ENCODE measurements at regions not wholly inside any gene's neighbourhood (a gene's known extent, or its start where the extent isn't known, plus 50 kb on each side); places are given as distances from the start of the nearest gene placed in this dataset.

DNA sequence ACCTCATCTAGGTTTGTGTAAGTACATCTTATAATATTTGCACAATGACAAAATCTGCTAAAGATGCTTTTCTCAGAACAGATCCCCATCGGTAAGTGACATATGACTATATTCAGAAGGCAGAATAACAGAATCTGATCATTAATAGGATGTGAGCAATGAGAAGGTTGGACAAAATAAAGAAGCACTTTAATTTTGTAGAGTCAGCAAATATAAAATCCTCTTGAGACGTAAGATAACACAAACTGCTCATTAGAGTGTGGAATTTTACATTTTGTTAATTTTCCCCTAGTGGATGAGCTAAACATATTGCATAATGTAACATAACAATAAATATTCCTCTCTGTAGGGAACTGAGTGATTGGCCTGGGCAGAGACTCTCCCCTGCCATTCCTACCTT, 658.4 kb upstream of the ZP4 start:
- DNase-seq (ENCODE audit: low spot score) = no peak

DNA sequence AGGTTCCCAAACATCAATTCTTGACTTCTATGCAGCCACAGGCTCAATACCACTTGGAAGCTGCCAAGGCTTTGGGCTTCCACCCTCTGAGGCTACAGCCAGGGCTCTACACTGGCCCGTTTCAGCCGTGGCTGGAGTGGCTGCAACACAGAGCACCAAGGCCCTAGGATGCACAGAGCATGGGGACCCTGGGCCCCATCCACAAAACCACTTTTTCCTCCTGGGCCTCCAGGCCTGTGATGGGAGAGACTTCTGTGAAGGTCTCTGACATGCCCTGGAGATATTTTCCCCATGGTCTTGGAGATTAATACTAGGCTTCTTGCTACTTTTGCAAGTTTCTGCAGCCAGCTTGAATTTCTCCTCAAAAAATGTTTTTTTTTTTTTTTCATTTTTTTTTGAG, 655.4 kb upstream of the ZP4 start:
- no peak for DNase-seq (ENCODE audit: low spot score)

DNA sequence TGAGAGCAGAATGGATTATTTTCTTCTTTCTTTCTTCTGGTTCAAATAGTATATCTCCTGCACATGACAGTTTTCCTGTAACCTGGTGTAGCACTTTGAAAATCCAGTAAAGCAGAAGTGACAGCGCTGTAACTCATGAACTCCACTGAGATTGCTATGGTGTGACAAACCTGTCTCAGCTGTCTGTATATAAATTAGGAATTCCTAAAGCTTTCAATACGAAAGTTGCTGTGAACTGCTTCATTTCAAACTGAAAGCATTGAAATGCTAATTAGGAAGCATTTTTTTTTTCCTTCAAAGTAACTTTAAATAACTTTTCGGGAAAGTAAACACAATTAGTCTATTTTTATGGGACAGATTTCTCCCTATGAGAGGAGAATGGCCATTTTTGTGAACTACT, 646.9 kb upstream of the ZP4 start:
- DNase-seq (ENCODE audit: low spot score) = no peak

DNA sequence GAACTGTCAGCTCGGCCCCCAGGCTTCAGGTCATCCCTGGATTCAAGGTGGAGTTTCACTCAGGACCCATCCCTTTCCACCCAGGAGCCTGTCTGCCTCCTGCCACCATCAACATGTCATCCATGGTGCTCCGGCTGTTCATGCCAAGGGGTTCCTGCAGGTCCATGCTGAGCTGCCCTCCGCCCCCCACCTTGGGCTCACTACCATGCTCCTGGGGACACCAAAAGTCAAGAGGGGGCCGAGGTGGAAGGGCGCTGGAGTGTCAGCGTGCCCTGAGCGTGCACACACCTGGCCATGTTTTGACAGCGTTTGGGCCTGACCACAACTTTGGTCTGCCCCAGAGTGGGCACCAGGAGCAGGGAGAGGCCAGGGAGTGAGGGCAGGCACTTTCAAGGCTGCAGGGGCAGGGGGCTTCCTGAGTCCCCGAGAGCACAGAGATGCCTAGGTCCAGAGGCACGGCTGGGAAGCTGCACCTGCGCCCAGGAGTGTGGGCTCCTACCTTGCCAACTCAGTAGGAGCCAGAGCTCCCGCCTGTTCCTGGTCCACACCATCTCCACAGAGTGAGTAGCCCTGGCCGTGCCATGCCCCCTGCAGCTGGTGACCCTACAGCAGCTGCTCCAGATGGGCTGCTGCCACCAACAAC, 639.6 kb upstream of the ZP4 start:
- DNase-seq (ENCODE audit: low spot score) = no peak

DNA sequence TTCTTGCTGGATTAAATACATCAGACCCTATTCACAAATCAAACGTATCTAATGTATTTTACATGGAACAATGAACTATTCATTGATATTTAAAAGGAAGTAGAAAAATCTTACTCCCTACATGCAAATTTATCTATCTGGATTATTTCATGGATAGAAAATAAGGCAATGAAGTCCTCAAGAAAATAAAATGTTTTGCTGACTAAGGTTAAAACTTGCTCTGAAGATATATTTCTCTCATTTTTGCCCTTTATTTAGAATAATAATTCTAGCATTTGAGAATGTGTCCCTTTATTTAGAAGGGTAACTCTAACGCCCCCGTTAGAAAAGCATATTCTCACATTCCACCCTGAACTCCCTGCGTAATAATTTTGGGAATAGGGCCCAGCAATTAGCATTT, 627.0 kb upstream of the ZP4 start:
- no peak for DNase-seq (ENCODE audit: low spot score)

DNA sequence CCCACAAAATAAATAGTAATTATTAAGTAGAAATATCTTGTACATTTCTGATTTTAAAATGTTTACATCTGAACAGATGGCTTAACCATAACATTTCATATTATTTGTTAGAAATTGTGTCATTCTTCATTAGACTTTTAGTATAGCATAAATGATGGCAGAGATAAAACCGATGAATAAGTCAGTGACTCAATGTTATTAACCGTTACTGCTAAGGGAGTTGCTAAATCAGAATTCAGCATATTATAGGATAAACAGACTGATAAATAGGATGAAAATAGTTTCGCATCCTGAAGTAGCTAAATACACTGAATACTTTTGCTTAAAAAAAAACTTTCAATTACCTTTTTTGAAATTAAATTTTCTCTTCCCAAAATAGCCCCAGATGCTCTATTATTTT, 610.6 kb upstream of the ZP4 start:
- no peak for DNase-seq (ENCODE audit: low spot score)

DNA sequence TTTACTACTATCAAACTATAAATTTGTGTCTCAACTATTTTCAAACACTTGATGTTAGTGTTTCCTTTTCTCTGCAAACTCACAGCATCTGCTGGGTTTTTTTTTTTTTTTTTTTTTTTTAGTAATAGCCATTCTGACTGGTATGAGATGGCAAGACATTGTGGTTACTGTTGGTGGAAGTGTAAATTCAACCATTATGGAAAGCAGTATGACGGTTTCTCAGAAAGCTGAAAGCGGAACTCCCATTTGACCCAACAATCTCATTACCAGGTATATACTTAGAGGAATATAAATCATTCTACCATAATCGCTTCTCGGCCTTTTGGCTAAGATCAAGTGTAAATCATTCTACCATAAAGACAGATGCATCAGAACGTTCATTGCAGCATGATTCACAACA, 608.3 kb upstream of the ZP4 start:
- no peak for DNase-seq (ENCODE audit: low spot score)

DNA sequence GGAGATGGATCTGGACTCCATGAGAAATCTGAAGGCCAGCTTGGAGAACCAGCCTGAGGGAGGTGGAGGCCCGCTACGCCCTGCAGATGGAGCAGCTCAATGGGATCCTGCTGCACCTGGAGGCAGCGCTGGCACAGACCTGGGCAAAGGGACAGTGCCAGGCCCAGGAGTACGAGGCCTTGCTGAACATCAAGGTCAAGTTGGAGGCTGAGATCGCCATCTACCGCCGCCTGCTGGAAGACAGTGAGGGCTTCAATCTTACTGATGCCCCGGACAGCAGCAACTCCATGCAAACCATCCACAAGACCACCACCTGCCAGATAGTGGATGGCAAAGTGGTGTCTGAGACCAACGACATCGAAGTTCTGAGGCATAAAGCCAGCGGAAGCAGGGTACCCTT, 601.5 kb upstream of the ZP4 start:
- no peak for DNase-seq (ENCODE audit: low spot score)

DNA sequence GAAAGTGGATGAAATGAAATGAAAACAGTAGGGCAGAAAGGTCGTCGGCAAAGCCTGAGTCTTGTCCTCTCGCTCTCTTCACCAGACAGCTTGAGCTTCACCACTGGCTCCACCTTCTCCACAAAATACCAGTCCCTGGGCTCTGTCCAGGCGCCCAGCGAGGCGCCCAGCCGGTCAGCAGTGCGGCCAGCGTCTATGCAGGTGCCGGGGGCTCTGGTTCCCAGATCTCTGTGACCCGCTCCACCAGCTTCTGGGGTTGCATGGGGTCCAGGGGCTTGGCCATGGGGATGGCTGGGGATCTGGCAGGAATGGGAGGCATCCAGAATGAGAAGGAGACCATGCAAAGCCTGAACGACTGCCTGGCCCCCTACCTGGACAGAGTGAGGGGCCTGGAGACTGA, 600.5 kb upstream of the ZP4 start:
- no peak for DNase-seq (ENCODE audit: low spot score)

DNA sequence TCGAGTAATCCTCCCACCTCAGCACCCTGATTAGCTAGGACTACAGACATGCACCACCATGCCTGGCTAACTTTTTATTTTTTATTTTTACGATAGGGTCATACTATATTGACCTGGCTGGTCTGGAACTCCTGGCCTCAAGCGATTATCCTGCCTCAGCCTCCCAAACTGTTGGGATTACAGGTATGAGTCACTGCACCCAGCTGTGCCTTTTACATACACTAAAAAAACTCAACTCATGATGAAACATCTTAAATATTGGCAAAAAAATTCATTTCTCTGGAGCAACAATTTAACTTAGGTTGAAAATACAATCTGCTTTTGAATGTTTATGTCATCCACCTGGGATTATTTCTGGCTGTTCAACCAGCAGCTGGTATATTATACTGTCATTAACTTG, 598.3 kb upstream of the ZP4 start:
- no peak for DNase-seq (ENCODE audit: low spot score)

DNA sequence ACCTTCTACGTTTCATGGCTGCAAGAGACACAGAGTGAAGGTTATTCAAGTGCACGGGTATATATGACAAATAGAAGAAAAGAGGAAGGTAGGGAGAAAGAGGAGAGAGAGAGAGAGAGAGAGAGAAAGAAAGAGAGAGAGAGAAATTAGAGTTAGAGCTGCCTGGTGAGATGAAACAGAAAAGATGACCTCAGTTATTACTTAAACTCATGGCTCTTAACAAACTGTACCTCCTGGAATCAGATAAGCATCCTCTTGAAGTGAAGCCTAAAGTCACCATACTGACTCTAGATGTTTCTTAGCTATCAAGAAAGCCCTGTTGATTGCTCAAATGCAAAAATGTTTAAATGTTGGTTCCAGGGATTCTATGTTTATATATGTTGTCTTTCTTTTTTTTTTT, 597.7 kb upstream of the ZP4 start:
- no peak for DNase-seq (ENCODE audit: low spot score)

DNA sequence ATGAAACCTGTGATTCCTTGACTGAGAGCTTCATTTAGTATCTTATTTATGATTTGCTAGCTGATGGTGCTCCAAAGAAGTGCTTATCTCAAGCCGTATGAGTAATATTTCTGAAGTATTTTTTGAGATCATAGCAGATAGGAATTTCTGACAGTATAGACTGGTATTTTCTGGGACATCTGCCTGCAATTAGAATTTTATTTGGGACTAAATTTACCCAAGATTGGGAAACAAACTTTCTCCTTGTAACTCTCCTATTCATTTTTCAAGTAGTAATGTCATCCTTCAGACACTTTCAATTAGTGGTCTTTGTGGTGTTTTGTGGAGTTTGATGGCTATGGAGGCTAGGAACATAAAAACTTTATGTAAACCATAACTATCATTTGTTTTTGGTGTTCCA, 597.2 kb upstream of the ZP4 start:
- no peak for DNase-seq (ENCODE audit: low spot score)

DNA sequence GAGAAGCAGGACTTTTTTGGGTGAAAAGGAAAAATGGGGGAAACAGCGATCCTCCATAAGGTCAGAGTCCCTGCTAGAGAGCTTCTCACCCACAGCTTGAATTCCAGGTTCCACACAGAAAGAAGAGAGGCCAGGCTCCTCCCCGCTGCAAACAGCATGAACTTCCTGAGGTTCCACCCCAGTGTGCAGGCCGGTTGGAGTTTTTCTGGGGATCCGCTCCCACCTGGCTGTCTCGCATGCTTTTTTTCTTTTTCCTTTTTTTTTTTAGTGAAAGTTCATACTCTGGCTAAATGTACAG, 595.1 kb upstream of the ZP4 start:
- DNase-seq (ENCODE audit: low spot score) = no peak

DNA sequence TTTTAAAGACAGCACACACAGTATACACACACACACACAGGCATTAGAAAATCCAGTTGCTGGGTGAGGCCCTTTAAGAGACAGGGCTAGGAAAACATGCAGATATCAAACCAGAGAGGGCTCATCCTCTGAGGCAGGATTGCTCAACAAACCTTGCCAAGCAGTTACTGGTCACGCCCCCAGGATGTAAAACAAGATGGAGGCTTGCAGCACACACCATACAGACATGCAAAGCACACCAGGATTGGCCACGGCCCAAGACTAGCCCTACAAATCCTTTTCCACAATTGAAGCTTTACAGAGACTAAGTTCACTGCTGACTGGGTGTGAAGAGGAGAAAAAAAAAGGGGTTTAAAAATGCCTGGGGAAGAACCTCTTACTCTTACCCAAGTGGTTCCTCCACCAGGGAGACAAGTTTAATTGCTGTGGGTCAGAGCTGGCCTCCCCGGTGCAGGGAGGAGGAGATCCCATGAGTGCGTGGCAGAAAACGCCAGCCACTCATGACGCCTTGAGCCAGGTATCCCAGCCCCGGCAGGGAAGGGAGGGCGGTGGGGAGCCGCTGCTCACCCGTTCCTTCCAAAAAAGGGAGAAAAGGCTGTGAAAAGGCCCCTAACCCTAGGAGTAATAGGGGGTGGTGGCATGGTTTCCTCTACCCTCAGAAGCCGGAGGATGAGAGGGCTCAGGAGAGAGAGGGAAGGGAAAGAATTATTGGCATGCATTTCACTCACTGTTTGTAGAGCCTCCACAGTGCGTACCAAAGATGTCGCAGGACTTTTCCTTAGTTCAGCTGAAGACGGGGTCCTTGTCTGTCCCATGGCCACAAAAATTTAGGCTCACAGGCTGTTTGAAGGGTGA, 594.6 kb upstream of the ZP4 start:
- DNase-seq (ENCODE audit: low spot score) = no peak

DNA sequence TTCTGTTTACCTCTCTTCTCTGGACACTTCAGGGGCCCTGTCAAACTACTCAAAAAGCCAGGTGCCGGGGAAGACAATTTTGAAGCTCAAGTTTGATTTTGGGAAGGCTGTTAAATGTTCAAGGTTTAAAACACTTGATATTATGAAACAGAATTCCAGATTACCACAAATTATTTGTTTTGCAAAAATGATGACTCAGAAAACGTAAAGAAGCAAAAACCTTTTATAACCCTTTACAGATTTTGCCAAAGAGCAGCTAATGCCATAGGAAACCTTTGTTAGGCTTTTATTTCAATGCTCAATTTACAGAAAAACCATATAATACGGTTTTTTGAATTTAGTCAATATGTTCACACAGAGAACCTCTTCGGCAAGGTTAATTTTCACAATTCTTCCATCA, 593.4 kb upstream of the ZP4 start:
- no peak for DNase-seq (ENCODE audit: low spot score)

DNA sequence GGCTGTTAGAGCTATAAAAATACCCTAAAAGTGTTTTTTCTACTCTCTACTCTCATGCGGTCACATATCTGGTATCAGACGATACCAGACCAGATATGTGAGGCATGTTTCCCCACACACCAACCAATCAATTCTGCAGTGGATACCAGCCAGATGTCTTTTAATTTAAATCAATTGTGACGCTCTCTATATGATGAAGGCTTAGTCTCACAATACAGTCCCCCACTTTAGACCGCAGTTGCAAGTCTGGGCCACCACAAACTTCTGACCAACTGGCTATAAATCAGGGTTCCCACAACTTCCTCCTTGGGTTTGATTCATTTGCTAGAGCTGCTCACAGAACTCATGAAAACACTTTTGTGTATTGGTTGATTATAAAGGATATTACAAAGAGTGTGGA, 586.1 kb upstream of the ZP4 start:
- no peak for DNase-seq (ENCODE audit: low spot score)

DNA sequence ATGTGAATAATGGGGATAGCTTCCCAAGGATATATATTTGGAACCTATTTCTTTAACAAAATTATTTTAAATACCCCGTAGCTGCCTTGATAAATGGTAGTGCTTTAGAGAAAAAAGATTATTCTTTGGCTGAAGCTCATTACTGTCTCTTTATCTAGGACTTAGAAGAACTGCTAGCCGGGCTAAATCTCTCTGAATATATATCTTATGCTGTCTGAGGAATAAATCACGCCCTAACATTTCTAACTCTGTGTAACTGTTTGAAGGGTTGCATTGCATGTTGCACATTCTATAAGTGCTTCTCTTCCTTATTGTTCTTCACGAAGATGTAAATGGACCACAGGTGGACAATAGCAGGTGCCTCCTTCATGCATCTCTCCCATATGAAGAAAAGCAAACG, 585.0 kb upstream of the ZP4 start:
- DNase-seq (ENCODE audit: low spot score) = no peak

DNA sequence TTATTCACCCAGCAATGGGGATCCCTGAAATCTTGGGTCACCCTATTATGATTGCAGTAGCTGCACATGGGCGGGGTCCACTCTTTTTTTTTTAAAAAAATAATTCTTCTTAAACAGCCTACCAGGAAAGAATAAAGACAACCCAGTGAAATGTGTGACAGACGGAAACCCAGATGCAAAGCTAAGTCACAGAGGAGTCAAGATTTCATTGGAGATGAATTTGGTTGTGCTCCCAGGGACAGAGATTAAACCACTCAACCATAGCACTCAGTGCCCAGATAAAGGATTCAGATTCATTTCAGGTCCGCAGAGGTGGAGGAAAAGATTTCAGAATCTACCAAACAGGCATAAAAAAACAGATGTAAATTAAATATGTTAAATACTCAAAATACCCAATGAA, 583.5 kb upstream of the ZP4 start:
- no peak for DNase-seq (ENCODE audit: low spot score)

DNA sequence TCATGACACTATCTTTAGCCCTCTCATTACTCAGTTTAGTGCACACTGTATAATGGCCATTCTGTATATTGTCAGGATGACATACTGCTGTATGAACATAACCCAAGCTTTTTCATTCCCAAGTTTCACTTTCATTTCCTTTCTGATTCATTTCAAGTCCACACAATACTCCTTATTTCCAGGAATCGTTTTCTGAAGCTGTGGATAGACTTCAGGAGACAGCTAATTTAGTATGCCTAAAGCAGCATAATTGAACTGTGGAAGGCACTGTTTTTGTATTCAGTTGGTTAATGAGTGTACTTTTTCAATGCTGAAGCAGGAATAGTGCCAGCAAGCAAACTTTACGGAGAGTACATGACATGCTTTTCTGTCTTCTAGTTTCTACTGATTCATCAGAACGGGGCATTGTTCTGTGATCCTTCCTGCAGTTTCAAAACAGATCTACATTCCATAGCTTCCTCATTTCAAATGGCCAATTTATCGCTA, 578.5 kb upstream of the ZP4 start:
- no peak for DNase-seq (ENCODE audit: low spot score)

DNA sequence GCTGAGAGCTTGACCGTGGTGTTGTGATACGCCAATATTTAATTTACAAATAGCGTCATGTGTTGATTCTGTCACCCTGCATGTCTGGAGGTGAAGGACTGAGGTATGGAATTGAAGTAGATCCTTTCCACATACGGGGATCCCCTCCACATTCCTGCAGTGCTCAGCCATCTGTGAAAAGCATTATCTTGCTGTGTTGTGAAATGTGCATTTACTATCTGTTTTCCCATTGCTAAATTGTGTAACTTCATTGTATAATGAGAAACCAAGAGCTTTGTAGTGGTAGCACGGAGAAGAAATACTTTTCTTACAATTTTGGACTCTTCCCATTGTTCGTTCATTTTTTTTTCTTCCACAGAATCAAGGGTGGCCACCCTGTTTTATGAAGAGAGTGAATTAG, 577.3 kb upstream of the ZP4 start:
- no peak for DNase-seq (ENCODE audit: low spot score)

DNA sequence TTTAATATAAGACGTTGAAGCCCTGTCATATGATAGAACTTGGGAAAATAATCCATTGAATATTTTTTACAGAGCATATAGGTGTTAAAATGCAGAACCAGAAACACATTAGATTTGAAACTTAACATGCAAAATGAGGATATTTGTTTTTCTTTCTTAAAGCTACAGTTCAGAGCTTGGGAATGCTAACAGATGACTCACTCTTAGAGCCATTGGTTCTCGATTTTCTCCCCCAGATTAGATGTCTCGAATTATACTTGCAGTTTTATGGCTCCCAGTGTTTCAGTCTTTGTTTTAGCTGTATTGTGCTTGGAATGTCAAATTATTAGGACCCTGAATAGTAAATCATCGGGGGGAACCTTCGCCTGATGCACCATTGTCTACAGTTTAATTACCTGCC, 575.7 kb upstream of the ZP4 start:
- no peak for DNase-seq (ENCODE audit: low spot score)

DNA sequence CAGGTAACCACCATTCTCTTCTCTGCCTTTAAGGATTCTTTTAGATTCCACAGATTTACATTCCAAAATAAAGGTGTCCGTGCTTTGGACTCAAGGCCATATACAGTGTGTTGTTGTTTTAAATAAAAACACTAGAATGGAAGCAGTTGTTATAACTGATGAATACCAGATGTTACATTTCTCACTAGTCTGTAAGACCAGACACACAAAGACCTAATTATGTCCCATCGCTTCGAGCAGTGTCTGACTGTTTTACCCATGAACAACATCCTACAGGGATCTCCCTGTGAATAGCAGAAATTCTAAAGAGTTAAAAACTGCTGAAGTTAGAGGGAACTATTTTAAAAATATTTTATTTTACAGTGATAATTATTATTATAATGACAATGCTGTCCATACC, 574.7 kb upstream of the ZP4 start:
- no peak for DNase-seq (ENCODE audit: low spot score)

DNA sequence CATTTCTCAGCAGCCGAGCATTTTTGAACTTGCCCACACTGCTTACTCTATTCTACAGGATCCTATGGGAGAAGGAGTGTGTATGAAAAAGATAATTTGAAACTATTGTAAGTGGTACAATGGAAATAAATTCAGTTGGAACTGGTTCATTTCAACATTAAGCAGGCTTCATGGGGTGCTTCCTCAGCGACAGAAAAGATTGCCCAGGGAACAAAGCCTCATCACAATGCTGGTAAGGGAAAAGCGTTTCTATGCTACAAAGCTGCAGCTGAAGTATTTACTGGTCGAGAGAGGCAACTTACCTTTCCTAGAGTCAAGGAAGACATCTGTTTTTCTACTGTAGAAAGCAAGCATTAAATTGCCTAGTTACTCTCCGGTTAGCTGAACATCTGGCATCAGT, 568.2 kb upstream of the ZP4 start:
- DNase-seq (ENCODE audit: low spot score) = no peak

DNA sequence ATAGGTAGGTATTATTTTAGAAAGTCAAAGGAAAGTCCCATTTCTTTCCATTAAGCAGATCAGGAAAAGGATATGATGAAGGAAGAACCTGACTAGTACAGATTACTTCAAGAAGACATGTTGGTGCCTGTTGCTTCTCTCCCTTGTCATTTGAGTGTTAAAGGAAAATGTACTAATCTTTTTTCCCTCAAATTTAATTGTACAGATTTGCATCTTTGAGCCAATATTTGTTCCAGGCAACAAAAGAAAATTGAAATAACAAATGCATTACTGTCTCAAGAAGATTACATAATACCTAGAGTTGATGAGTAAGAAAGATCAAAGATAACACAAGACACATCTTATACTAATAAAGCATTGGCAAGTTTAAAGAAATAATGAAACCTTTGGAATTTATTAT, 566.9 kb upstream of the ZP4 start:
- no peak for DNase-seq (ENCODE audit: low spot score)

All from GM03348 (cell line).